ENCODE measurements at regions not wholly inside any gene's neighbourhood (a gene's known extent, or its start where the extent isn't known, plus 50 kb on each side); places are given as distances from the start of the nearest gene placed in this dataset.

DNA sequence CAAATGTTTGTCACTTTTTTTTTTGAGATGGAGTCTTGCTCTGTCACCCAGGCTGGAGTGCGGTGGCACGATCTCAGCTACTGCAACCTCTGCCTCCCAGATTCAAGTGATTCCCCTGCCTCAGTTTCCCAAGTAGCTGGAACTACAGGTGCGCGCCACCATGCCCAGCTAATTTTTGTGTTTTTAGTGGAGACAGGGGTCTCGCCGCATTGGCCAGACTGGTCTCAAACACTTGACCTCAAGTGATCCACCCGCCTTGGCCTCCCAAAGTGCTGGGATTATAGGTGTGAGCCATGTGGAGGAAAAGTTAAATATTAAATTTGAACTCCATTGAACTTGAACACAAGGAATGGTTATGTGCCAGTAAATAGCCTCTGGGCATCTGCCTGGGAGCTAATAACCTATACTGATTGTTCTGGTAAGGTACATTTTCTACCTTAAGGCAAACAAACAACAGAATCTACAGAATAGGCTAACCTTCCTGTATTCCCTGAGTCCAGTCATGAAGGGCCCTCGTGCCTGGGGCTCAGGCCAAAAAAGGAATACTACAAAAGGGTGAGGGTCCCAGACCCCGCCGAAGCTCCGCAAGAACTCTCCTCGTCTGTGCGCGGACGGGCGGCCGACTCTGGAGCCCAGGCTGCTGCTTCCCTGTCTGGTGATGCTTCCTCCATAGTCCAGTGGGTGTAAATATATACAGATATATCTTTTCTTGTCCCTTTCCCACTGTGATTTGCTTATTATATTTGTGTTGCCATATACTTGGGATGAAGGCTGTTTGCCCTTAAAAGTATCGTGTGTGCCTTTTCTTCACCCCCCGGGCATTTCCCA is 74.0 kb upstream of the EIF5 start:
- TF ChIP-seq POLR2AphosphoS5 (IDR thresholded peaks at IDR 0.05; ENCODE audit: low read depth) (no peak), ZNF331 (CRISPR knock-in tag; IDR thresholded peaks at IDR 0.05; ENCODE audit: low read depth) (no peak), CREB1 (CRISPR knock-in tag; IDR thresholded peaks at IDR 0.05; ENCODE audit: low read depth) (no peak), EZH2 (IDR thresholded peaks at IDR 0.05; ENCODE audit: low read depth, unreplicated experiment) (no peak), STAT1 (IDR thresholded peaks at IDR 0.05; ENCODE audit: unreplicated experiment) (no peak), ZNF114 (CRISPR knock-in tag; IDR thresholded peaks at IDR 0.05) (no peak), REST (IDR thresholded peaks at IDR 0.05; ENCODE audit: unreplicated experiment) (no peak), EZH2phosphoT487 (IDR thresholded peaks at IDR 0.05; ENCODE audit: unreplicated experiment) (no peak), JUNB (IDR thresholded peaks at IDR 0.05; ENCODE audit: unreplicated experiment) (no peak)
- TF ChIP-seq, protein P1, sequence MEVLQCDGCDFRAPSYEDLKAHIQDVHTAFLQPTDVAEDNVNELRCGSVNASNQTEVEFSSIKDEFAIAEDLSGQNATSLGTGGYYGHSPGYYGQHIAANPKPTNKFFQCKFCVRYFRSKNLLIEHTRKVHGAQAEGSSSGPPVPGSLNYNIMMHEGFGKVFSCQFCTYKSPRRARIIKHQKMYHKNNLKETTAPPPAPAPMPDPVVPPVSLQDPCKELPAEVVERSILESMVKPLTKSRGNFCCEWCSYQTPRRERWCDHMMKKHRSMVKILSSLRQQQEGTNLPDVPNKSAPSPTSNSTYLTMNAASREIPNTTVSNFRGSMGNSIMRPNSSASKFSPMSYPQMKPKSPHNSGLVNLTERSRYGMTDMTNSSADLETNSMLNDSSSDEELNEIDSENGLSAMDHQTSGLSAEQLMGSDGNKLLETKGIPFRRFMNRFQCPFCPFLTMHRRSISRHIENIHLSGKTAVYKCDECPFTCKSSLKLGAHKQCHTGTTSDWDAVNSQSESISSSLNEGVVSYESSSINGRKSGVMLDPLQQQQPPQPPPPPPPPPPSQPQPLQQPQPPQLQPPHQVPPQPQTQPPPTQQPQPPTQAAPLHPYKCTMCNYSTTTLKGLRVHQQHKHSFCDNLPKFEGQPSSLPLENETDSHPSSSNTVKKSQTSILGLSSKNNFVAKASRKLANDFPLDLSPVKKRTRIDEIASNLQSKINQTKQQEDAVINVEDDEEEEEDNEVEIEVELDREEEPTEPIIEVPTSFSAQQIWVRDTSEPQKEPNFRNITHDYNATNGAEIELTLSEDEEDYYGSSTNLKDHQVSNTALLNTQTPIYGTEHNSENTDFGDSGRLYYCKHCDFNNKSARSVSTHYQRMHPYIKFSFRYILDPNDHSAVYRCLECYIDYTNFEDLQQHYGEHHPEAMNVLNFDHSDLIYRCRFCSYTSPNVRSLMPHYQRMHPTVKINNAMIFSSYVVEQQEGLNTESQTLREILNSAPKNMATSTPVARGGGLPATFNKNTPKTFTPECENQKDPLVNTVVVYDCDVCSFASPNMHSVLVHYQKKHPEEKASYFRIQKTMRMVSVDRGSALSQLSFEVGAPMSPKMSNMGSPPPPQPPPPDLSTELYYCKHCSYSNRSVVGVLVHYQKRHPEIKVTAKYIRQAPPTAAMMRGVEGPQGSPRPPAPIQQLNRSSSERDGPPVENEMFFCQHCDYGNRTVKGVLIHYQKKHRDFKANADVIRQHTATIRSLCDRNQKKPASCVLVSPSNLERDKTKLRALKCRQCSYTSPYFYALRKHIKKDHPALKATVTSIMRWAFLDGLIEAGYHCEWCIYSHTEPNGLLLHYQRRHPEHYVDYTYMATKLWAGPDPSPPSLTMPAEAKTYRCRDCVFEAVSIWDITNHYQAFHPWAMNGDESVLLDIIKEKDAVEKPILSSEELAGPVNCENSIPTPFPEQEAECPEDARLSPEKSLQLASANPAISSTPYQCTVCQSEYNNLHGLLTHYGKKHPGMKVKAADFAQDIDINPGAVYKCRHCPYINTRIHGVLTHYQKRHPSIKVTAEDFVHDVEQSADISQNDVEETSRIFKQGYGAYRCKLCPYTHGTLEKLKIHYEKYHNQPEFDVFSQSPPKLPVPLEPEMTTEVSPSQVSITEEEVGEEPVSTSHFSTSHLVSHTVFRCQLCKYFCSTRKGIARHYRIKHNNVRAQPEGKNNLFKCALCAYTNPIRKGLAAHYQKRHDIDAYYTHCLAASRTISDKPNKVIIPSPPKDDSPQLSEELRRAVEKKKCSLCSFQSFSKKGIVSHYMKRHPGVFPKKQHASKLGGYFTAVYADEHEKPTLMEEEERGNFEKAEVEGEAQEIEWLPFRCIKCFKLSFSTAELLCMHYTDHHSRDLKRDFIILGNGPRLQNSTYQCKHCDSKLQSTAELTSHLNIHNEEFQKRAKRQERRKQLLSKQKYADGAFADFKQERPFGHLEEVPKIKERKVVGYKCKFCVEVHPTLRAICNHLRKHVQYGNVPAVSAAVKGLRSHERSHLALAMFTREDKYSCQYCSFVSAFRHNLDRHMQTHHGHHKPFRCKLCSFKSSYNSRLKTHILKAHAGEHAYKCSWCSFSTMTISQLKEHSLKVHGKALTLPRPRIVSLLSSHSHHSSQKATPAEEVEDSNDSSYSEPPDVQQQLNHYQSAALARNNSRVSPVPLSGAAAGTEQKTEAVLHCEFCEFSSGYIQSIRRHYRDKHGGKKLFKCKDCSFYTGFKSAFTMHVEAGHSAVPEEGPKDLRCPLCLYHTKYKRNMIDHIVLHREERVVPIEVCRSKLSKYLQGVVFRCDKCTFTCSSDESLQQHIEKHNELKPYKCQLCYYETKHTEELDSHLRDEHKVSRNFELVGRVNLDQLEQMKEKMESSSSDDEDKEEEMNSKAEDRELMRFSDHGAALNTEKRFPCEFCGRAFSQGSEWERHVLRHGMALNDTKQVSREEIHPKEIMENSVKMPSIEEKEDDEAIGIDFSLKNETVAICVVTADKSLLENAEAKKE (CRISPR knock-in tag; IDR thresholded peaks at IDR 0.05) = no peak
- TF ChIP-seq, protein P2, sequence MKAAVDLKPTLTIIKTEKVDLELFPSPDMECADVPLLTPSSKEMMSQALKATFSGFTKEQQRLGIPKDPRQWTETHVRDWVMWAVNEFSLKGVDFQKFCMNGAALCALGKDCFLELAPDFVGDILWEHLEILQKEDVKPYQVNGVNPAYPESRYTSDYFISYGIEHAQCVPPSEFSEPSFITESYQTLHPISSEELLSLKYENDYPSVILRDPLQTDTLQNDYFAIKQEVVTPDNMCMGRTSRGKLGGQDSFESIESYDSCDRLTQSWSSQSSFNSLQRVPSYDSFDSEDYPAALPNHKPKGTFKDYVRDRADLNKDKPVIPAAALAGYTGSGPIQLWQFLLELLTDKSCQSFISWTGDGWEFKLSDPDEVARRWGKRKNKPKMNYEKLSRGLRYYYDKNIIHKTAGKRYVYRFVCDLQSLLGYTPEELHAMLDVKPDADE (IDR thresholded peaks at IDR 0.05) = no peak
- TF ChIP-seq, protein P3, sequence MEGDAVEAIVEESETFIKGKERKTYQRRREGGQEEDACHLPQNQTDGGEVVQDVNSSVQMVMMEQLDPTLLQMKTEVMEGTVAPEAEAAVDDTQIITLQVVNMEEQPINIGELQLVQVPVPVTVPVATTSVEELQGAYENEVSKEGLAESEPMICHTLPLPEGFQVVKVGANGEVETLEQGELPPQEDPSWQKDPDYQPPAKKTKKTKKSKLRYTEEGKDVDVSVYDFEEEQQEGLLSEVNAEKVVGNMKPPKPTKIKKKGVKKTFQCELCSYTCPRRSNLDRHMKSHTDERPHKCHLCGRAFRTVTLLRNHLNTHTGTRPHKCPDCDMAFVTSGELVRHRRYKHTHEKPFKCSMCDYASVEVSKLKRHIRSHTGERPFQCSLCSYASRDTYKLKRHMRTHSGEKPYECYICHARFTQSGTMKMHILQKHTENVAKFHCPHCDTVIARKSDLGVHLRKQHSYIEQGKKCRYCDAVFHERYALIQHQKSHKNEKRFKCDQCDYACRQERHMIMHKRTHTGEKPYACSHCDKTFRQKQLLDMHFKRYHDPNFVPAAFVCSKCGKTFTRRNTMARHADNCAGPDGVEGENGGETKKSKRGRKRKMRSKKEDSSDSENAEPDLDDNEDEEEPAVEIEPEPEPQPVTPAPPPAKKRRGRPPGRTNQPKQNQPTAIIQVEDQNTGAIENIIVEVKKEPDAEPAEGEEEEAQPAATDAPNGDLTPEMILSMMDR (conservative IDR thresholded peaks at IDR 0.05; ENCODE audit: low read depth in 2 of 2) = no peak
- Histone ChIP-seq H3K4me1 (ENCODE audit: insufficient read depth) (peaks cover 10% of the 10 kb centered on the region), H4K20me1 (replicated peaks; ENCODE audit: insufficient read depth) (no peaks in the 10 kb centered on the region), H3K9me2 (ENCODE audit: insufficient read depth) (no peaks in the 10 kb centered on the region), H2AFZ (peak overlapping the region; percentile 92), H3K4me3 (no peak overlapping the region), H3K36me3 (ENCODE audit: insufficient read depth) (no peaks in the 10 kb centered on the region), H3K27ac (ENCODE audit: low read depth) (no peak overlapping the region), H3K79me2 (replicated peaks; ENCODE audit: insufficient read depth) (no peaks in the 10 kb centered on the region), H3F3A (replicated peaks; ENCODE audit: low read depth) (no peaks in the 10 kb centered on the region), H3K4me2 (peak overlapping the region; percentile 54; the same call in 1 of the 2 replicates), H3K27me3 (ENCODE audit: insufficient read depth) (no peaks in the 10 kb centered on the region)
- no peaks in the 10 kb centered on the region for H3K27me3 Mint-ChIP-seq (ENCODE audit: insufficient read depth, low read depth, poor library complexity)
- no peaks in the 10 kb centered on the region for H3K36me3 Mint-ChIP-seq (ENCODE audit: low read depth)
- H3K9me3 Mint-ChIP-seq = peaks cover 2% of the 10 kb centered on the region; the same call in 1 of the 3 replicates
- DNase-seq (ENCODE audit: low spot score) (no peak), ATAC-seq (peak; percentile 53)
- H3K4me1 Mint-ChIP-seq = peaks cover 7% of the 10 kb centered on the region; the same call in 2 of the 3 replicates
- H3K27ac Mint-ChIP-seq = no peak overlapping the region
- no peak overlapping the region for H3K4me3 Mint-ChIP-seq

Measured in GM23338 (cell line).